ENCODE measurements at regions not wholly inside any gene's neighbourhood (a gene's known extent, or its start where the extent isn't known, plus 50 kb on each side); places are given as distances from the start of the nearest gene placed in this dataset.
A peak's percentile ranks its signal among the peaks of the same experiment; 100 is the strongest.

DNA sequence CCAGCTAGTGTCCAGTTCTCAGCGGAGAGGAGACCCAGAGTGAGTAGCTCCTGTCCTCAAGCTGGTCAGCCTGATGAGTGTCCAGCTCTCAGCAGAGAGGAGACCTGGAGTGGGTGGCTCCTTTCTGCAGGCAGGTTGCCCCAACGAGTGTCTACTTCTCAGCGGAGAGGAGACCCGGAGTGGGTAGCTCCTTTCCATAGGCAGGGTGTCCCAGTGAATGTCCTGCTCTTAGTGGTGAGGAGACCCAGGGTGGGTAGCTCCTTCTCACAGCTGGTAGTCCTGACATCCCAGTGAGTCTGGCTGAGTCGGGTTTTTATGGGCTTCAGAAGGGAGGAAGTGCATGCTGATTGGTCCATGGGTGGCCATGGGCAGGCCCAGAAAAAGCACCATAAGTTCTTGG, 55.7 kb upstream of the NUDT6 start:
- POLR2A ChIA-PET: no interaction called here
- no peak overlapping the region for H3K4me2 ChIP-seq
- H3K9me3 ChIP-seq: peaks cover 10% of the 10 kb centered on the region; the same call in 1 of the 3 replicates
- TF ChIP-seq HOXB13 (CRISPR knock-in tag; IDR thresholded peaks at IDR 0.05; ENCODE audit: low read depth) (no peak), JUN (IDR thresholded peaks at IDR 0.05) (no peak), EP300 (IDR thresholded peaks at IDR 0.05) (no peak), EHMT2 (IDR thresholded peaks at IDR 0.05; ENCODE audit: low read depth) (no peak), RAD21 (conservative IDR thresholded peaks at IDR 0.05 in 1 of 2, IDR thresholded peaks at IDR 0.05 in 1 of 2) (no peak), HOXA7 (CRISPR knock-in tag; IDR thresholded peaks at IDR 0.05) (no peak), ELK1 (IDR thresholded peaks at IDR 0.05; ENCODE audit: low read depth, low read length) (no peak), PHF8 (IDR thresholded peaks at IDR 0.05; ENCODE audit: borderline replicate concordance, low read depth) (no peak), NPAS2 (CRISPR knock-in tag; IDR thresholded peaks at IDR 0.05; ENCODE audit: borderline replicate concordance) (no peak), SREBF2 (IDR thresholded peaks at IDR 0.05) (no peak), MAFK (IDR thresholded peaks at IDR 0.05; ENCODE audit: partially characterized antibody) (no peak), CTCF (IDR thresholded peaks at IDR 0.05) (no peak), TFCP2L1 (CRISPR knock-in tag; IDR thresholded peaks at IDR 0.05) (no peak), RCOR1 (IDR thresholded peaks at IDR 0.05; ENCODE audit: low read depth, low read length) (no peak)
- TF ChIP-seq, protein P1, sequence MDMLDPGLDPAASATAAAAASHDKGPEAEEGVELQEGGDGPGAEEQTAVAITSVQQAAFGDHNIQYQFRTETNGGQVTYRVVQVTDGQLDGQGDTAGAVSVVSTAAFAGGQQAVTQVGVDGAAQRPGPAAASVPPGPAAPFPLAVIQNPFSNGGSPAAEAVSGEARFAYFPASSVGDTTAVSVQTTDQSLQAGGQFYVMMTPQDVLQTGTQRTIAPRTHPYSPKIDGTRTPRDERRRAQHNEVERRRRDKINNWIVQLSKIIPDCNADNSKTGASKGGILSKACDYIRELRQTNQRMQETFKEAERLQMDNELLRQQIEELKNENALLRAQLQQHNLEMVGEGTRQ (IDR thresholded peaks at IDR 0.05): no peak
- TF ChIP-seq, protein P2, sequence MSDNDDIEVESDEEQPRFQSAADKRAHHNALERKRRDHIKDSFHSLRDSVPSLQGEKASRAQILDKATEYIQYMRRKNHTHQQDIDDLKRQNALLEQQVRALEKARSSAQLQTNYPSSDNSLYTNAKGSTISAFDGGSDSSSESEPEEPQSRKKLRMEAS (IDR thresholded peaks at IDR 0.05): no peak
- DNase-seq (ENCODE audit: low read depth in 1 of 2, low spot score in 1 of 2) (peak in 1 of 2 experiments; percentile 5), ATAC-seq (no peak; a peak in 1 of 6 replicates), FAIRE-seq (no peak)
- no peaks in the 10 kb centered on the region for H3K4me1 ChIP-seq
- H3K27ac ChIP-seq: no peak overlapping the region
- 98% methylated on average over 5 of the region's 5 CpGs for WGBS (ENCODE audit: missing lambda C conversion rate)
- H3K4me3 ChIP-seq: no peak overlapping the region
- CTCF ChIA-PET: interaction anchor here (0.6 to 0.9 kb wide), 2 partner anchors 400 to 1099 kb away, joined by 3 read pairs; no protein-coding TSS in a partner anchor

DNA sequence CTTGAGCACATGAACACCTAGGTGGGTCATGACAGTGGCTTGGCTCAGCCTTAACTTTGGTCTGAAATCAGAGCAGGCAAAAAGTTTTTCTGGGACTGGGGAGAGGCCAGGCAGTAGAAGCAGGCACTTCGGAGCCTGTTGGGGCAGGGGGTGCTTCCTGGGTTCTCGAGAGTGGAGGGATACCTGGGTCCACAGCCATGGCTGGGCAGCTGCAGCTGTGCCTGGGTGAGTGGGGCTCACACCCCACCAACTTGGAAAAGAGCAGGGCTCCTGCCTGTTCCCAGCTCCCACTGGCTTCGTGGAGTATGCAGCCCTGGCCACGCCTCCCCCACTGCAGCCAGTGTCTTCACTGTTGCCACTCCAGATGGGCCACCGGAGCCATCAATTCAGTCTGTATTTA, 56.4 kb upstream of the NUDT6 start:
- 97% methylated on average over 3 of the region's 5 CpGs for WGBS (ENCODE audit: missing lambda C conversion rate)
- POLR2A ChIA-PET: no interaction called here
- FAIRE-seq: no peak
- peaks cover 10% of the 10 kb centered on the region; the same call in 1 of the 3 replicates for H3K9me3 ChIP-seq
- H3K4me3 ChIP-seq: no peak overlapping the region
- no peak for ATAC-seq
- H3K4me1 ChIP-seq: no peaks in the 10 kb centered on the region
- no peak for DNase-seq (ENCODE audit: low read depth in 1 of 2, low spot score in 1 of 2)
- no peak overlapping the region for H3K4me2 ChIP-seq
- H3K27ac ChIP-seq: no peak overlapping the region
- CTCF ChIA-PET: interaction anchor here (0.6 kb wide), 1 partner anchor 1100 kb away, joined by 3 read pairs; no protein-coding TSS in a partner anchor
- no peak for TF ChIP-seq MAFK (IDR thresholded peaks at IDR 0.05; ENCODE audit: partially characterized antibody)
- TF ChIP-seq JUN (IDR thresholded peaks at IDR 0.05): no peak
- TF ChIP-seq SMC3 (IDR thresholded peaks at IDR 0.05): no peak
- TF ChIP-seq MAZ (IDR thresholded peaks at IDR 0.05; ENCODE audit: borderline replicate concordance, low read depth, low read length): no peak
- no peak for TF ChIP-seq KDM1A (IDR thresholded peaks at IDR 0.05; ENCODE audit: low read depth)
- TF ChIP-seq ZNF302 (CRISPR knock-in tag; IDR thresholded peaks at IDR 0.05): no peak
- no peak for TF ChIP-seq FOSB (CRISPR knock-in tag; IDR thresholded peaks at IDR 0.05)
- no peak for TF ChIP-seq ATOH8 (CRISPR knock-in tag; IDR thresholded peaks at IDR 0.05; ENCODE audit: low read depth)
- no peak for TF ChIP-seq TP53 (CRISPR knock-in tag; IDR thresholded peaks at IDR 0.05)
- no peak for TF ChIP-seq ESRRA (IDR thresholded peaks at IDR 0.05; ENCODE audit: borderline replicate concordance, low read length)
- TF ChIP-seq RNF2 (IDR thresholded peaks at IDR 0.05; ENCODE audit: borderline replicate concordance, low read depth): no peak
- no peak for TF ChIP-seq CHD2 (IDR thresholded peaks at IDR 0.05; ENCODE audit: low read length, partially characterized antibody)
- TF ChIP-seq RFX5 (IDR thresholded peaks at IDR 0.05): no peak
